Loucy (cell line): ENCODE measurements at regions not wholly inside any gene's neighbourhood (a gene's known extent, or its start where the extent isn't known, plus 50 kb on each side); places are given as distances from the start of the nearest gene placed in this dataset.

ENCODE experiments used
- EZH2phosphoT487 ChIP-seq: fragments of 200-600 bp; IDR thresholded peaks from 2 replicates; pipeline ENCODE4 v1.6.1; 2018; ENCODE audit warnings: antibody characterized with exemption, mild to moderate bottlenecking, moderate library complexity, borderline replicate concordance
- TF ChIP-seq, protein P1 (sequence below): fragments of 200-600 bp; sonication (generic); conservative IDR thresholded peaks from 2 replicates; pipeline ENCODE4 v1.5.1; 2014; ENCODE audit warnings: mild to moderate bottlenecking, antibody characterized with exemption, low read length

DNA sequence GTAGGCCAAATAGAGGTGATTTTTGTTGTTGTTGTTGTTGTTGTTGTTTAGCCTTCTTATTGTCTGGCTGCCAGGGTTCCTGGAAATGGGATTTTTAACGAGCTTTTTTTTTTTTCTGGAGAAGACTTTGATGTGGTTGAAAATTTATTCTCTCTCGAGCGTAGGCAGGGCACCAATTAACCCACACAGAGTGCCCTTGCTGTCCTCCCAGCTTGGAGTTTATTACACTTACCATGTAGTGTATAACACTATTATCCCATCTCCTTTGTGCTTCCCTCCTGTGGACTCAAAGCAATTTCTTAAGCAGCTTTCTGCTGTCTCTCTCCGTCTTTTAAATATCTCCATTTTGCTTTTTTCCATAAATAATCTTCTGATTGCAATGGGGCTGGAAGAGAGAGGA lies 57.4 kb downstream of the OR2K2 start:
- TF ChIP-seq, protein P1, sequence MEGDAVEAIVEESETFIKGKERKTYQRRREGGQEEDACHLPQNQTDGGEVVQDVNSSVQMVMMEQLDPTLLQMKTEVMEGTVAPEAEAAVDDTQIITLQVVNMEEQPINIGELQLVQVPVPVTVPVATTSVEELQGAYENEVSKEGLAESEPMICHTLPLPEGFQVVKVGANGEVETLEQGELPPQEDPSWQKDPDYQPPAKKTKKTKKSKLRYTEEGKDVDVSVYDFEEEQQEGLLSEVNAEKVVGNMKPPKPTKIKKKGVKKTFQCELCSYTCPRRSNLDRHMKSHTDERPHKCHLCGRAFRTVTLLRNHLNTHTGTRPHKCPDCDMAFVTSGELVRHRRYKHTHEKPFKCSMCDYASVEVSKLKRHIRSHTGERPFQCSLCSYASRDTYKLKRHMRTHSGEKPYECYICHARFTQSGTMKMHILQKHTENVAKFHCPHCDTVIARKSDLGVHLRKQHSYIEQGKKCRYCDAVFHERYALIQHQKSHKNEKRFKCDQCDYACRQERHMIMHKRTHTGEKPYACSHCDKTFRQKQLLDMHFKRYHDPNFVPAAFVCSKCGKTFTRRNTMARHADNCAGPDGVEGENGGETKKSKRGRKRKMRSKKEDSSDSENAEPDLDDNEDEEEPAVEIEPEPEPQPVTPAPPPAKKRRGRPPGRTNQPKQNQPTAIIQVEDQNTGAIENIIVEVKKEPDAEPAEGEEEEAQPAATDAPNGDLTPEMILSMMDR: no peak
- no peak for TF ChIP-seq EZH2phosphoT487
